Hepatocyte (in vitro differentiated cells): ENCODE measurements at regions not wholly inside any gene's neighbourhood (a gene's known extent, or its start where the extent isn't known, plus 50 kb on each side); places are given as distances from the start of the nearest gene placed in this dataset.

Experiments
- CTCF ChIP-seq: fragments of 200-600 bp; sonication (generic); IDR thresholded peaks from 2 replicates; pipeline ENCODE4 v1.5.1; 2016; ENCODE audit warnings: antibody characterized with exemption, mild to moderate bottlenecking; ENCODE audit not compliant: poor library complexity
- EZH2 ChIP-seq: fragments of 200-600 bp; sonication (generic); IDR thresholded peaks from 2 replicates; pipeline ENCODE4 v1.6.1; 2016; ENCODE audit warnings: antibody characterized with exemption, mild to moderate bottlenecking, borderline replicate concordance

GRCh38 chr13:76796851-76797250, 89.4 kb downstream of the KCTD12 start:
- TF ChIP-seq CTCF (no peak), EZH2 (no peak)
